Adrenal gland (tissue), 9 donors: ENCODE measurements at regions not wholly inside any gene's neighbourhood (a gene's known extent, or its start where the extent isn't known, plus 50 kb on each side); places are given as distances from the start of the nearest gene placed in this dataset.

Source experiments
- DNase-seq, 7 donors: peaks; one replicate each; pipeline ENCODE4 v3.0.0-alpha.2; 2019 to 2020
- H3K27ac ChIP-seq, 5 donors: fragments of 200-600 bp; sonication (generic) in 4 of 5; 1 replicate in 3 of 5; 2 replicates in 2 of 5; pipeline versions ENCODE4 v1.5.1 to v1.8.0; 2016 to 2020; ENCODE audit warnings: mild to moderate bottlenecking in 1 of 5
- H3K27me3 ChIP-seq: fragments of 200-600 bp; 2 replicates; pipeline ENCODE4 v1.8.0; 2021
- H3K36me3 ChIP-seq, 2 donors: fragments of 200-600 bp; replicated peaks in 1 of 2; 1 replicate in 1 of 2; 2 replicates in 1 of 2; pipeline versions ENCODE4 v1.5.1 to v1.8.0; 2018 to 2022
- H3K4me1 ChIP-seq, 2 donors: fragments of 200-600 bp; replicated peaks in 1 of 2; 1 replicate in 1 of 2; 2 replicates in 1 of 2; pipeline versions ENCODE4 v1.5.1 to v1.8.0; 2018 to 2021
- H3K4me3 ChIP-seq, 4 donors: fragments of 200-600 bp; sonication (generic) in 3 of 4; one replicate each; pipeline ENCODE4 v1.5.1; 2016 to 2018
- H3K9me3 ChIP-seq, 3 donors: fragments of 200-600 bp; sonication (generic) in 1 of 3; replicated peaks in 1 of 3; 1 replicate in 2 of 3; 2 replicates in 1 of 3; pipeline versions ENCODE4 v1.5.1 to v1.8.0; 2016 to 2021
- POLR2A ChIP-seq, 2 donors: fragments of 450-650 bp; IDR thresholded peaks; one replicate each; pipeline ENCODE4 v1.6.1; 2017; ENCODE audit warnings: antibody characterized with exemption in 2 of 2, mild to moderate bottlenecking in 2 of 2, moderate library complexity in 1 of 2
- WGBS, 4 donors: extraction: QIAGEN DNeasy Blood & Tissue Kit in 2 of 4; methylation state at CpG; one replicate each; pipeline versions ENCODE4 v1.1.5 to v1.1.7; 2013 to 2017; 5-methylcytosine and 5-hydroxymethylcytosine counted together
- intact Hi-C, 2 donors: fragments of 100-400 bp; cut with DNase I; formaldehyde crosslinking; loops; one replicate each; pipeline versions ENCODE4 v1.14.1 to v1.15.0; 2022 to 2023
- TF ChIP-seq, protein P1 (sequence below), 6 experiments: fragments of 450-650 bp in 4 of 6; fragments of 200-600 bp in 2 of 6; sonication (generic) in 1 of 6; IDR thresholded peaks; 1 replicate in 5 of 6; 2 replicates in 1 of 6; pipeline versions ENCODE4 v1.5.1 to v1.8.0; 2016 to 2021; ENCODE audit warnings: antibody characterized with exemption in 6 of 6, mild to moderate bottlenecking in 2 of 6, moderate library complexity in 1 of 6
- donor health status: healthy with polysubstance abuse.
- donor health status: Bipolar disorder and iron deficiency.
- donor health status: DM: yes; HTN: yes; CAD: no.
- donor health status: DM: no; HTN: no; CAD: no.
- donor health status: DM: no; HTN: no; CAD: no.

- DNase-seq = no peak
- no peaks in the 10 kb centered on the region for H3K4me1 ChIP-seq
- no peak overlapping the region for H3K27ac ChIP-seq
- no peaks in the 10 kb centered on the region for H3K27me3 ChIP-seq
- intact Hi-C loops = no loop called here
- WGBS, 4 donors = 93 to 96% (median 95%) methylated on average over 1 of the region's 1 CpG
- TF ChIP-seq, protein P1, sequence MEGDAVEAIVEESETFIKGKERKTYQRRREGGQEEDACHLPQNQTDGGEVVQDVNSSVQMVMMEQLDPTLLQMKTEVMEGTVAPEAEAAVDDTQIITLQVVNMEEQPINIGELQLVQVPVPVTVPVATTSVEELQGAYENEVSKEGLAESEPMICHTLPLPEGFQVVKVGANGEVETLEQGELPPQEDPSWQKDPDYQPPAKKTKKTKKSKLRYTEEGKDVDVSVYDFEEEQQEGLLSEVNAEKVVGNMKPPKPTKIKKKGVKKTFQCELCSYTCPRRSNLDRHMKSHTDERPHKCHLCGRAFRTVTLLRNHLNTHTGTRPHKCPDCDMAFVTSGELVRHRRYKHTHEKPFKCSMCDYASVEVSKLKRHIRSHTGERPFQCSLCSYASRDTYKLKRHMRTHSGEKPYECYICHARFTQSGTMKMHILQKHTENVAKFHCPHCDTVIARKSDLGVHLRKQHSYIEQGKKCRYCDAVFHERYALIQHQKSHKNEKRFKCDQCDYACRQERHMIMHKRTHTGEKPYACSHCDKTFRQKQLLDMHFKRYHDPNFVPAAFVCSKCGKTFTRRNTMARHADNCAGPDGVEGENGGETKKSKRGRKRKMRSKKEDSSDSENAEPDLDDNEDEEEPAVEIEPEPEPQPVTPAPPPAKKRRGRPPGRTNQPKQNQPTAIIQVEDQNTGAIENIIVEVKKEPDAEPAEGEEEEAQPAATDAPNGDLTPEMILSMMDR (IDR thresholded peaks at IDR 0.05) = no peak
- no peak for TF ChIP-seq POLR2A (IDR thresholded peaks at IDR 0.05)
- H3K9me3 ChIP-seq = no peaks in the 10 kb centered on the region
- no peak overlapping the region for H3K4me3 ChIP-seq
- no peaks in the 10 kb centered on the region for H3K36me3 ChIP-seq
Measured at GRCh38 chr10:43814663-43815062, 166.0 kb upstream of the ZNF32 start.

GRCh38 chr10:43811871-43812270, 163.2 kb upstream of the ZNF32 start:
- no peak overlapping the region for H3K27ac ChIP-seq
- intact Hi-C loops = no loop called here
- TF ChIP-seq, protein P1 (IDR thresholded peaks at IDR 0.05) = no peak
- no peak for TF ChIP-seq POLR2A (IDR thresholded peaks at IDR 0.05)
- H3K36me3 ChIP-seq = no peaks in the 10 kb centered on the region
- no peaks in the 10 kb centered on the region for H3K27me3 ChIP-seq
- H3K4me1 ChIP-seq = no peaks in the 10 kb centered on the region
- DNase-seq = no peak
- WGBS, 4 donors = 53 to 75% (median 63%) methylated on average over 3 of the region's 3 CpGs
- H3K4me3 ChIP-seq = no peak overlapping the region
- no peaks in the 10 kb centered on the region for H3K9me3 ChIP-seq

DNA sequence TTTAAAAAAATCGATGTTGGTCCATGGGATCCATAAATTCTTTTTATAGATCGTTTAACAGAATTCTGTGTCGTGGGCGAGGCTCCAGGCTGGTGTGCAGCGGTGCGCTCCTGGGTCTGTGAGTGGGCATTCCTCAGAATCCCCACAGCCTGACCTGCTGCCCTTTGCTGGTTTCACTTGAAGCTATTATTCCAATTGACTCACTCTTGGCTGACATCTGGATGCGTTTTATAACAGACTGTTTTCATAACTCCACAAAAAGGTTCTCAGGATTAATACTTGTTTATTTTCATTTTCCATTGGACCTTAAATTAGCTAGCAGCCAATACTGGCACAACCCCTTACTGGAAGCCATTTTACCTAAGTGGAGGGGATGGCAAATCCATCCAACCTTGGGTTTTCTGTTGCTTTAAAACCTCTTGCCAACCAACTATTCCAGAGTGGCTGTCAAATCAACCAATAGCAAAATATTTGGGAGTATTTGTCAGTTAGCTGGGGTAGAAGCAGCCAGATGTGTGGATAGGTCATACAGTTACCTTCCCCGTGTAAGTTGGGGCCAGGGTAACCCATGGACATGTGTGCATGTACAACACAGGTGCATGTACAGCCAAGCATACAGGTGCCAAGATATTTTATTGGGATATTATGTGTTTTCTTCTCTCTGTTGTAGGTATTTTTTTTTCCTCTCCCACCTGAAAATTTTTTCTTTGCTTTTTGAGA, 160.7 kb upstream of the ZNF32 start:
- Histone ChIP-seq H3K4me3 (no peak overlapping the region), H3K9me3 (no peaks in the 10 kb centered on the region), H3K4me1 (no peaks in the 10 kb centered on the region), H3K27me3 (no peaks in the 10 kb centered on the region), H3K36me3 (no peaks in the 10 kb centered on the region), H3K27ac (peak overlapping the region in 1 of 5 donors; percentile 41)
- 61 to 63% (median 62%) methylated on average over 8 of the region's 8 CpGs for WGBS, 4 donors
- no peak for TF ChIP-seq POLR2A (IDR thresholded peaks at IDR 0.05)
- TF ChIP-seq, protein P1 (IDR thresholded peaks at IDR 0.05) = no peak
- intact Hi-C loops = no loop called here
- DNase-seq = no peak

DNA sequence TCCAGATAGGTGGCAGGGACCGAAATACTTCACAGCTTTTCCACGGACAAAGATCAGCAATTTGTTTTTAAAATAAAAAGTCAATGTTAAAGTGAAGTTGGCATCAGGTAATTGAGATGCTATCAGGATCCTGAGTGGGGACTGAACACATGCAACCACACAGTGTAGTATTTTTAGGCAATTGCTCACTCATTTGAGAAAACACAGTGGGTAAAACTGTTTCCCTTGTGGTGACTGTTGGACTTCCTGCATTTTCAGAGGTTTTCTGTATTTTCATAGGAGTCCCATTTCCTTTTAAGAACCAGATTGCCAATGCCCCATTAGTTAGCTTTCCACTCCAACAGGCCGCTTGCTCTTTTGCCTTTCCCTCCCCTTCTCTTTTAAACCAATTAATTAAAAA, 159.5 kb upstream of the ZNF32 start:
- TF ChIP-seq, protein P1 (IDR thresholded peaks at IDR 0.05) = no peak
- no peak for TF ChIP-seq POLR2A (IDR thresholded peaks at IDR 0.05)
- H3K9me3 ChIP-seq = no peaks in the 10 kb centered on the region
- DNase-seq = no peak
- H3K27me3 ChIP-seq = no peaks in the 10 kb centered on the region
- H3K4me1 ChIP-seq = no peaks in the 10 kb centered on the region
- intact Hi-C loops = no loop called here
- H3K4me3 ChIP-seq = no peak overlapping the region
- no peaks in the 10 kb centered on the region for H3K36me3 ChIP-seq
- no peak overlapping the region for H3K27ac ChIP-seq
- WGBS, 4 donors = 71 to 87% (median 77%) methylated on average over 3 of the region's 3 CpGs
